GM03348 (cell line): ENCODE measurements at regions not wholly inside any gene's neighbourhood (a gene's known extent, or its start where the extent isn't known, plus 50 kb on each side); places are given as distances from the start of the nearest gene placed in this dataset.
"Not testable (repeated sequence)": the region's sequence is repeated elsewhere in the genome, so short reads cannot be mapped to it uniquely, and the experiment has no call there.

Source experiments
- DNase-seq: peaks from one replicate; pipeline ENCODE4 v3.0.0; 2012; ENCODE audit warnings: low spot score

DNA sequence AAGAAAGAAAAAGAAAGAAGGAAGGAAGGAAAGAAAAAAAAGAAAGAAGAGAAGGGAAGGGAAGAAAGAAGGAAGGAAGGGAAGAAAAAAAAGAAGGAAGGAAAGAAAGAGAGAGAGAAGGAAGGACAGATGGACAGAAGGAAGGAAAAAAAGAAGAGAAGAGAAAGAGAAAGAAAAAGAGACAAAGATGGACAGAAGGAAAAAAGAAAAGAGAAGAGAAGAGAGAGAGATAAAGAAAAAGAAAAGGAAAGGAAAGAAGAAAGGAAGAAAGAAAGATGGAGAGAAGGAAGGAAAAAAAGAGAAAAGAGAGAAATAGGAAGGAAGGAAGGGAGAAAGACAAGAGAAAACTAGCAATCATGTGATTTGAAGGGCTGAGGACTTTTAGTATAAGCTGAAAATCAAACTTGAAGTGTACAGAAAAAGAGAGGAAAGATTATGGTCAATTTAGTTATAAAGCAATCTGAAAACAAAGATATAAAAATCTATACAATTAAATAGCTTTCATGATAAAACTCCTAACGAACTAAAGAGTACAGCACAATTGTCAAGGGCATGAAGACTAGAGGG, 115.3 kb downstream of the LTN1 start:
- DNase-seq = no peak

DNA sequence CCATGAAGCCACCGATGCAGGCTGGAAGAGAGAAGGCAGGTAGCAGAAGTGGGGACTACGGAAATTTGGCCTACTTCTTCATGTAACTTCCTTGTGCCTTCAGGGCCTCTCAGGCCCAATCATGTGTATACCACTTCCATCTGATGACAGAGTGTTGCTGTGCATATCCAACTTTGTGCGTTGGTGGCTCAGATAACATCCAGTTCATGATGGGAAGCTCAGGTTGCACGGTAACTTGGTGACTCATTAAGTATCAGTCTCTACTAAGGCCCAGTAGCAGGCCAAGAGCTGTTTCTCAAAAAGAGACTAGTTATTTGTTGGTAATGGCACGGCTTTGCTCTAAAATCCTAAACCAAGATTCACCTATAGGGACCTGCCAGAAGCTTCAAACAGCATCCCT, 117.6 kb downstream of the LTN1 start:
- DNase-seq = no peak

DNA sequence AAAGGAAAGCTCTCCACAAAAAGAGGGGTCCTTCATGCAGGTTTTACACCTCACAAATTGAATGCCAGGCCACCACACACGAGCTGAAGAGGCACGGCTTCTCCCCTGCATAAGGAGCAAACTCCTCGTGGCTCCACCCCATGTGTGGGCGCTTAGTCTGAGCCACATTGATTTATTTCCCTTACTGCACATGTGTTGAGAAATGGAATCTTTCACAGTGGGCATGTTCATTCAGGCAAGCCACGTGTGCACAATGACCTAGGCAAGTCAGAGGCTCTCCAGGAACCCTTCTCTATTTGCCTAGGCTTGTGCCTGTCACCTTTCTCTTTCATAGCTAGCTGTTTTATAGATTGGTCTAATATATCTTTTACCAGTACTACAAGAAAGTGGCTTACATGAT, 120.5 kb downstream of the LTN1 start:
- no peak for DNase-seq

DNA sequence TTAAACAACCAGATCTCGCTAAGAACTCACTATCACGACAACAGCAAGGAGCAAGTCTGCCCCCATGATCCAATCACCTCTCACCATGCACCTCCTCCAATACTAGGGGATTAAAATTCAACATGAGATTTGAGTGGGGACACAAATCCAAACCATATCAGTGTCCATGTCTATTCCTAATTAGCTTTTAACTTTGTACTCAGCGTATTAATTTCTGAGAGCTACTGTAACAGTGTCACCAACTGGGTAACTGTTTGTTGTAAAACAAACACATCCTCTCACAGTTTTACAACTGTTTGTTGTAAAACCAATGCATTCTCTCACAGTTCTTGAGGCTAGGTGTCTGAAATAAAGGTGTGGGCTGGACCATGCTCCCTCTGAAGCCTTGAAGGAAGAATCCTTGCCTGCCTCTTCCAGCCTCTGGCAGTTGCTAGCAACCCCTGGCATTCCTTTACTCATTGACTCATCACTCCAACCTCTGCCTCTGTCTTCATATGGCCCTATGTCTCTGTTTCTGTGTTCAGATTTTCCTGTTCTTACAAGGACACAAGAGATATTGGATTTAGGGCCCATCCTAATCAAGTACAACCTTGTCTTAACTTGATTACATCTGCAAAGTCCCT, 121.2 kb downstream of the LTN1 start:
- no peak for DNase-seq

DNA sequence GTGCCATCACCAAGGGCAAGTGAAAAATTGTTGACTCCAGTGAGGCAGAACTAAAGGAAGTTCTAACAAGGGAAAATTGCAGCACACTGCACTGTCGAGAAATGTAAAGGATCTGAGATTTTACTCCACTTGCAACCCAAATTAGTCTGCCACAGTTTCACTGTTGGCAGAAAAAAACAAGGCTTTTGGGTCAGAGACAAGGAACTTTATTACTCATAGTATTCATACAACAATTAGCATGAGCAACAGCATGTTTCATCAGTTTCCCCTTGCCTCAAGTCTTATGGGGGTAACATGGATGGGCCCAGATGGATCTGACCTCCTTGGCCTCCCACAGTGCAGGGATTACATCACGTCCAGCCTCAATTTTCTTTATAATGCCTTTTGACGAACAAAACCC, 125.3 kb downstream of the LTN1 start:
- peak; percentile 14 for DNase-seq

DNA sequence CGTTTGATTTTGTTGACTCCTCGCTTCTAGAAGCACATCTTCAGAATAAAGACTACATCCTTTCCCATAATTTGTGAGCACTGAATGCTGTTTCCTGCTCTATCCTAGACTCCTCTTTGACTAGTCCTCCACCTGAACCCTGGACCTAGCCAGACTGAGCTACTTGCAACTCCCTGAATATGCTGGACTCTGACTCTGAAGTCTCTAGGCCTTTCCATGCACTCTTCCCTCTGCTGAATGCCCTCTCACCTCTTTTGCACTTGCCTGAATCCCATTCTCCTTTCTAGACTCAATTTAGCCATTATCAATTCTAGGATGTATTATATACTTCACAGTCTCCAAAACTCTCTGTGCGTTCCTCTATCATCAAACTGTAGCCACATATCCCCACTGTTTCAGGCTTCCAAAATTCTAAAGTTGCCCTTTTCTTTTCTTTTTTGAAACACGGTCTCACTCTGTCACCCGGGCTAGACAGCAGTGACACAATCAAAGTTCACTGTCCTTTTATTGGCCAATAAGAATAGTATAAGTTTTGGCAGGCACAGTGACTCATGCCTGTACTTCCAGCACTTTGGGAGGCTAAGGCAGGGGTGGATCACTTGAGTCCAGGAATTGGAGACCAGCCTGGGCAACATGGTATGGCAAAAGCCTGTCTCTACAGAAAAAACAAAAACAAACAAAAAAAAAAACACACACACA, 127.0 kb downstream of the LTN1 start:
- DNase-seq = no peak

DNA sequence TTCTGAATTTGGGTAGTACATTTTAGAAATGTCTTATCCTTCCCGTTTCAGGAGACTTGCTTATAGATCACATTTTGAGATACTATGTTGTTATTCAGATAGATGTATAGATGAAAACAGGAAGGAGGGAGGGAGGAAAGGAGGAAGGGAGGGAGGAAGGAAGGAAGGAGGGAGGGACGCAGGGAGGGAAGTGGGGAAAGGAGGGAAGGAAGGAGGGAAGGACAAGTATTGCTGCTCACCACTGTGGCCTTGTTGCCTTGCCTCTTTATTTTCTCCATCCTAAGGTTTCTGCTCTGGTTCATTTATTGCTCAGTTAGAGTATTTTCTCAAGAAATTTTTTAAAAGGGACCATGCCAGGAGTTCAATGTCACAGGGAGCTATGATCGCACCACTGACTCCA, 134.3 kb downstream of the LTN1 start:
- DNase-seq = no peak

DNA sequence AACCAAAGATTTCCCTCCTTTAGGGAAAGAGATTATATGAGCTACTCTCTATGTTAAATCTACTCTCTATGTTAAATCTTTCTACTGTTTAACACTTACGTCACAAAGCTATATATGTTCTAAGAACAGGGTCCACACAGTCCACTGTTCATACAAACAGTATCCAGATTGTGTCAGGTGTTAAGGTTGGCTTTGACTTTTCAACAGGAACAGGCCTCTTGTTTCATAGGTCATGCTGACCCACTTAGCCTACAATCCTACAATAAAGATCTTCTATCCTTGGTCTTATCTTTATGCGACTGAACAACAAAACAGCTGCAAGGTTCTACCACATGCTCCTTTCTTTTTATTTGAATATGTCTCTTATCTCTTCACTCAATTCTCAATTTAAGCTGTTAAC, 134.9 kb downstream of the LTN1 start:
- DNase-seq = no peak

DNA sequence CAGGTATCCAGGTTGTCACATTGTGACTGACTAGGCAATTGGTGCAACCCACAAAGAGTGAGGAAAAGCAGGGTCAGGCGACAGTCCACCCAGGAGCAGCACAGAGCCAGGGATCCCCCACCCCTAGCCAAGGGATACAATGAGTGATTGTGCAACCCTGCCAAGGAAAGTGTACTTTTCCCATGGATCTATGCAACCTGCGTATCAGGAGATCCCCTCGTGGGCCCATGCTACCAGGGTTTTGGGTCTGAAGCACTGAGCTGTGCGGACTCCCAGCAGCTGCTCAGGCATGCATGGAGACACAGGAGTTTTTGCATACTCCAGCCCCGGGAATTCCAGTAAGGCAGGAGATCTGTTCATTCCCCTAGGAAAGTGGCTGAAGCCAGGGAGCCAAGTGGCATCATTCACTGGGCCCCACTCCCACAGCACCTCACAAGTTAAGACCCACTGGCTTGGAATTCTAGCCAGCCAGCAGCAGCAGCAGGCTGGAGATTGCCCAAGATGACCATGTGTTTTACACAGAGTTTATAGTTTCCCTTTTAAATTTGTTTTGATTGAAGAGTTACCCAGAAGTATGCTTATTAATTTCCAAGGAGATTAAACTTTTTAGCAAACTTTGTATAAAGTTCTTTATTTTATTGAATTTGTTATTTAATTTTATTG, 136.0 kb downstream of the LTN1 start:
- DNase-seq = no peak

DNA sequence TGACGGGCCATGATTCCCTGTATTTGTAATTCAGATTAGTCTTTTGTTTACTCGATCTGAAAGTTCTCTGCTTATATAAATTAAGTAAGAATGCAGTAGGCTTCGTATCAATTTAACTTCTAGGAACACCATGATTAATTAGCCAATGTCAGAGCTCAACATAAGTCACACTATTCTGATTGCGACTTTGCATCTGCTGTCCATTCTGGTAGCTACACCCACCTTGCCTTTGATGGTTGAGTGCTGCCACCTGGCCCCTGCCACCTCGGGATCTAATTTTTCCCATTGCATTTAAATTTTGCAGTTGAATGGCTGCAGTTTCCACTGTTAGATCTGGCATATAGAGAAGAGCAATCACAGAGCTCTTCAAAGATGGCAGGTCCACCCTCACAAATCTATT, 140.0 kb downstream of the LTN1 start:
- no peak for DNase-seq

DNA sequence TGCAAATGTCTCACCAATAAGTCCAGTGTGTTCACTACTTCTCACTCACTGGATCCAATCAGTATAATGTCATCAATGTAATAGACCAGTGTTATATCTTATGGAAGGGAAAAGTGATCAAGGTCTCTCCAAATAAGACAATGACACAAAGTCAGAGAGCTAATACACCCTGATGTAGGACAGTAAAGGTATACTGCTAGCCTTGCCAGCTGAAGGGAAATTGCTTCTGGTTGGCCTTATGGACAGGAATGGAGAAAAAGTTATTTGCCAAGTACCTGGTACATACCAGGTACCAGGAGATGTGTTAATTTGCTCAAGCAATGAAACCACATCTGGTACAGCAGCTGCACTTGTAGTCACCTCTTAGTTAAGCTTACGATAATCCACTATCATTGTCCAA, 141.0 kb downstream of the LTN1 start:
- DNase-seq = no peak

DNA sequence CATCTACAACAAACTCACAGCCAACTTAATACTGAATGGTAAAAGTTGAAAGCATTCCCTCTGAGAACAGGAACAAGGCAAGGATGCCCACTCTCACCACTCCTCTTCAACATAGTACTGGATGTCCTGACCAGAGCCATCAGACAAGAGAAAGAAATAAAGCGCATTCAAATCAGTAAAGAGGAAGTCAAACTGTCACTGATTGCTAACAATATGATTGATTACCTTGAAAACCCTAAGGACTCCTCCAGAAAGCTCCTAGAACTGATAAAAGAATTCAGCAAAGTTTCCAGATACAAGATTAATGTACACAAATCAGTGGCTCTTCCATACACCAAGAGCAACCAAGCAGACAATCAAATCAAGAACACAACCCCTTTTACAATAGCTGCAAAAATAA, 153.4 kb downstream of the LTN1 start:
- not testable (repeated sequence) for DNase-seq

DNA sequence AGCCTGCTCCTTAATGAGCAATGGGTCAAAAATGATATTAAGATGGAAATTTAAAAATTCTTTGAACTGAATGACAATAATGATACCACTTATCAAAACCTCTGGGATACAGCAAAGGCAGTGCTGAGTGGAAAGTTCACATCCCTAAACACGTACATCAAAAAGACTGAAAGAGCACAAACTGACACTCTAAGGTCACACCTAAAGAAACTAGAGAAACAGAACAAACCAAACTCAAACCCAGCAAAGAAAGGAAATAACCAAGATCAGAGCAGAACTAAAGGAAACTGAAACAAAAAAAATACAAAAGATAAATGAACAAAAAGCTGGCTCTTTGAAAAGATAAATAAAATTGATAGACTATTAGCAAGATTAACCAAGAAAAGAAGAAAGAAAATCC, 155.3 kb downstream of the LTN1 start:
- not testable (repeated sequence) for DNase-seq

DNA sequence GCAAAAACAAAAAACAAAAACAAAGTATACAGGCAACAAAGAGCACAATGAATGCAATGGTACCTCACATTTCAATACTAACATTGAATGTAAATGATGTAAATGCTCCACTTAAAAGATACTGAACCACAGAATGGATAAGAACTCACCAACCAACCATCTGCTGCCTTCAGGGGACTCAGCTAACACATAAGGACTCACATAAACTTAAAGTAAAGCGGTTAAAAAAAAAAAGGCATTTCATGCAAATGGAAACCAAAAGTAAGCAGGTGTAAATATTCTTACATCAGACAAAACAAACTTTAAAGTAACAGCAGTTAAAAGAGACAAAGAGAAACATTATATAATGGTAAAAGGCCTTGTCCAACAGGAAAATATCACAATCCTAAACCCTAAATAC, 156.1 kb downstream of the LTN1 start:
- not testable (repeated sequence) for DNase-seq

DNA sequence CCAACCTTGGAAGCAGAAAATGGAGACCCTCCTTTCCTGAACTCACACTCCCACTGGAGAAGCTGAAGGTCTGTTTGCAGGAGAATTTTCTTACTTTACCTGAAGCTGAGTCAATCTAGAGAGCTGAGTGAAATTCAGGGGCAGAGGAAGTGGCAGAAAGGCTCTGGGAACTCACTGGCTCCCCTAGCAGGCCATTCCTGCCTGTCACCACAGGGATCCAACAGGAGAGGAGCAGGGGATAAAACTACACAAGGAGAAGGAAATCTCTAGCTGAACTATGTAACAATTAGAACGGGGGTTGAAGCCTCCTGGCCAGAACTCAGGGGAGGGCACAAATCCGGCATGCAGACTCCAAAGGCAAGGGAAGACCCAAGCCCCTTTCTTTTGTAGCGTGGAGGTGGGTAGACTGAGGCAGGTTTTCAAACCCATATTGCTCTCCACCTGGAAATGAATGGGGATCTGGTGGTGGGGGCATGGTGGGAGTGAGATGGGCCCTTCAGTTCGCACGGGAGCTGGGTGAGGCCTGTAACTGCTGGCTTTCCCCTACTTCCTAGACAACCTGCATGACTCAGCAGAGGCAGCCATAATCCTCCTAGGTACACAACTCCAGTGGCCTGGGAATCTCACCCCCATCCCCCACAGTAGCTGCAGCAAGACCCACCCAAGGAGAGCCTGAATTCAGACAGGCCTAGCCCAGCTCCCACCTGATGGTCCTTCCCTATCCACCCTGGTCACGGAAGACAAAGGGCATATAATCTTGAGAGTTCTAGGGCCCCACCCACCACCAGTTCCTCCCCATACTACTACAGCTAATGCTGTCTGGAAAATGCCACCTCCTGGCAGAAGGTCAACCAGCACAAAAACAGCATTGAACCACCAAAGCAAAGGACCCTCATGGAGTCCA, 158.1 kb downstream of the LTN1 start:
- no peak for DNase-seq

DNA sequence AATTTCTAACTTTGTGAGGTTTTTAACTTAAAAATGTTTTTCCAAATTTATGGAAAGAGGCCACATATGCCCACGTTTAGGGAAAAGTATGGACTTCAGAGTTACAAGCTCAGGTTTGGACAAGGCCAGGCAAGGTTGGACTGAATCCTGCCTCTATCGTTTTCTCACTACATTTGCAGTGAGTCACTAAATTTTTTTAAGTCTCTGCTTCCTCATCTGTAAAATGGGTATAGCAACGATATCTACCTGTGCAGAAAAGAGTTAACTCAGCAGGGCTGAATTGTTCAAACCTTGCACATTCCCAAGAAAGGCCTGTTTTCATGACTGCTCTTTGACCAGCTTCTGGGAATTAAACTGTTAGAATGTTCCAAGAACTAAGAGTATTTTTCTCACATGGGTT, 159.1 kb downstream of the LTN1 start:
- DNase-seq = no peak

DNA sequence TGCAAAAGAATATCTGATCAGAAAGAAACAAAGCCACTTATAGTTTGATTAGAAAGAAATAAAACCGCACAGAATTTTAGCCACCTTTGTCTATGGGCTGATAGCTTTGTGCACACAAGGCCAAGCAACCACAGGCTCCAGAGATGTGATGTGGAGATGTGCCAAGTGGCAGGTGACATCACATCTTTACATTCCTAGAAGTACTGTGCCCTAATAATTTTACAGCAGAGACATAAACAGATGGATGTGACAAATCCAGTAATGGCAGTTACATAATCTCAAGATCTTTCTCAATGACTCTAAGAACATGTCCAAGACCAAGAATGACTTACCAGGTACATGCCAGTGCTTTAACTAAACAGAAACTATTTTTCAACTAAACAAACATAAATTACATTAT, 159.5 kb downstream of the LTN1 start:
- no peak for DNase-seq

DNA sequence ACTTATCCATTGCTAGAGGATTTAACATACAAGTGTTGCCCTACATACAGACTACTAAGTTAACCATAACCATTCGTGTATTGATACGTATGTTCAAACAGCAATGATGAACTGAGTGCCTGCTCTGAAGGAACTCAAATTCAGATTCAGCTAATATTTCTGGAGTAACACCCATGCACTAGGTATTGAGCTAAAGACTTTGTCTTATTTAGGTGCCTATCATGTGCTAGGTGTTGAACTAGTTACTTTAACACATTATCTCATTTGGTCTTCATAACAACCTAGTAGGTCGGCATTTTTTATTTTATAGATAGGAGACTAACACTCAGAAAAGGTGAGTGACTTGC, 160.0 kb downstream of the LTN1 start:
- no peak for DNase-seq

DNA sequence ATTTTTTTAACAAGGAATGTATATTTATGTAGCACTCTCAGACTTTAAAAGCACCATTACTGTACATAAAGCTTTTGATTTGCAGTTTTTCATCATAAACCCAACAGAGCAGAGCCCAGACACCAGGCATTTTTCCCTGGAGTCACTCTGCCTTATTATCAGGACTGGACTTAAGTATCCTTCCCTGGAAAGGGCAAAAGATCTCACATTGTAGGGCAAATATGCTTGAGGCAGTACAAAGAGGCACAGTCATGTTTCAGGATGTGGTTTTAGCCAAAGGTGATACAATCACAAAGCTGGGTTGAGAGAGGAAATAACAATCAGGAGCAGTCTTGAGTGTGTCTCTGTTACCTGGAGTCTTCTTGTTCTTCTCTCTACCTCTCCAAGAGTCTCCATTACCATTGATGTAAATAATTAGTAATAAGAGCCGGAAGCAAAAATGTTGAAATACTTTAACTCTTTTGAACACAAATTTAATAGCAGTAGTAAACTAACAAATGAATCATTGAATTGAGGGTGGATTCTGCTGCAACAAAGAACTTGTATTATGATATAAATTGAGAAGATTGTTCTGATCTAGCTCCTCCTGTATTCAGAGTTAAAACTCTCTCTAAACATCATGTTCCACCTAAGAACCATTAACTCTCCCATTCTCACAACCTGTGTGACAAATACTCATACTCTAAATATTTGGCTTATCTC, 160.5 kb downstream of the LTN1 start:
- DNase-seq = no peak

DNA sequence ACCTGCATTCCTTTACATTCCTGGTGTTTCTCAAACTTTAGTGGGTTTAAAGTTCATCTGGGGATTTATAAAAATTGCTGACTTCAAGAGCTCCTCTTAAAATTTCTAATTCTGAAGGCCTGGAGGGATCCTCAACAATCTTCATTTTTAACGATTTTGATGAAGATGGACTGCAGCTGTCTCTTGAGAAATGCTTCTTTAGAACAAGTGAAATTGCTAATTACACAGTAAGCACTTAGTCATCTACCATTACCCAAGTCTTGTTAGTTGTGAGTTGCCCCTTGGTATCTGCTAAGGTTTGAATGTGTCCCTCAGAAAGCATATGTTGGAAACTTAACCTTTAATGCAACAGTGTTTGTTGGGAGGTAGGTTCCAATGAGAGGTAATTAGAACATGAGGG, 163.7 kb downstream of the LTN1 start:
- no peak for DNase-seq

DNA sequence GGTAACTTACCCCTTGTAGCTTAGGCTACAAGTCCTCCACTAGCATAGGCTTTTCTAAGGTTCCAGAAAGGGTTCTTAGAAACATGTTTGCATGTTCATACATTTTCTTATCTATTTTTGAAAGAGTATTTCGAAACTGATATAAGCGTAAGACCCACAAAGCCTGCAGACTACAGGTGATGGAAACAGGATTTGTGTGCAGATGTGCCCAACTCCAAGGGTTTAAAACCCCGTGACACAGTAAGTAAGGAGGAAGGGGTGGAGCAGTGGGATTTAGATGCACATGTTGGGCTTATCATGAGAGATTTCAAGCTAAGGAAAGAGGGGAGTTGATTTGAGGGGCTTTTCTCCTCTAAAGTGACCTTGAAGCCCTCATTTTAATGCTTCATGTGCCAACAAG, 164.7 kb downstream of the LTN1 start:
- no peak for DNase-seq

DNA sequence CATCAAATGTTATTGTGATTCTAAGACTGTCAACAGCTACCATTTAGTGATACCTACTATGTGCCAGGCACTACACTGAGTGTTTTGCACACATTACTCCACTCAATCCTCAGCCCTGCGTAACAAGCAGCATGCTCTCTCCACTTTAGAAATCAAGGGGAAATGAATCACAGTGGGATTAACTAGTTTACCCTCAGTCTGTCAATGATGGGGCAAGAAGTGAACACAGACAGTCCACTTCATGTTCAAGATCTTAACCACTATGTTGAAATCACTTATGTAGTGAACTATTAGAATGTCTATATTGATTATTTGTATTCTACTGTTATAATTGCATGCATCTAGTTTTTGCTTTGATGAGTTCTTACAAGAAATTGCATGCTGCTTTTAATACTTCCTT, 165.3 kb downstream of the LTN1 start:
- no peak for DNase-seq
